Osteoblast (primary cell): ENCODE measurements at regions not wholly inside any gene's neighbourhood (a gene's known extent, or its start where the extent isn't known, plus 50 kb on each side); places are given as distances from the start of the nearest gene placed in this dataset.
"Not testable (repeated sequence)": the region's sequence is repeated elsewhere in the genome, so short reads cannot be mapped to it uniquely, and the experiment has no call there.

ENCODE experiments used
- DNase-seq: peaks from one replicate; pipeline ENCODE4 v3.0.0; 2011; ENCODE audit warnings: low spot score, mixed read lengths; ENCODE audit not compliant: insufficient read length; ENCODE audit errors: missing footprints
- H2AFZ ChIP-seq: 2 replicates; pipeline ENCODE4 v1.6.0; 2011; ENCODE audit warnings: mild to moderate bottlenecking, low read length
- H3K27ac ChIP-seq: 2 replicates; pipeline ENCODE4 v1.5.1; 2011; ENCODE audit warnings: mild to moderate bottlenecking, low read depth, low read length, moderate library complexity
- H3K27me3 ChIP-seq: 2 replicates; pipeline ENCODE4 v1.6.0; 2012; ENCODE audit warnings: mild to moderate bottlenecking, control low read depth, inconsistent platforms, low read length, moderate library complexity; ENCODE audit not compliant: insufficient read depth
- H3K36me3 ChIP-seq: 2 replicates; pipeline ENCODE4 v1.5.1; 2011; ENCODE audit warnings: mild to moderate bottlenecking, low read length, control low read depth, moderate library complexity; ENCODE audit not compliant: insufficient read depth
- H3K4me1 ChIP-seq: 2 replicates; pipeline ENCODE4 v1.5.1; 2011; ENCODE audit warnings: mild to moderate bottlenecking, low read length, control low read depth, moderate library complexity; ENCODE audit not compliant: insufficient read depth
- H3K4me2 ChIP-seq: 2 replicates; pipeline ENCODE4 v1.6.0; 2011; ENCODE audit warnings: mild to moderate bottlenecking, low read length; ENCODE audit not compliant: insufficient read depth
- H3K4me3 ChIP-seq: fragments of 200-600 bp; sonication (generic); 3 replicates; pipeline ENCODE4 v1.5.1; 2012; ENCODE audit warnings: mild to moderate bottlenecking, low read length, inconsistent platforms; ENCODE audit not compliant: insufficient read depth
- H3K79me2 ChIP-seq: 2 replicates; pipeline ENCODE4 v1.6.0; 2012; ENCODE audit warnings: mild to moderate bottlenecking, low read length, control low read depth, inconsistent platforms; ENCODE audit not compliant: insufficient read depth
- H3K9me3 ChIP-seq: 2 replicates; pipeline ENCODE4 v1.5.1; 2011; ENCODE audit warnings: low read depth, low read length, control low read depth
- H4K20me1 ChIP-seq: 2 replicates; pipeline ENCODE4 v1.6.0; 2012; ENCODE audit warnings: mild to moderate bottlenecking, low read length, control low read depth; ENCODE audit not compliant: insufficient read depth
- CTCF ChIP-seq: IDR thresholded peaks from 2 replicates; pipeline ENCODE4 v1.5.1; 2011; ENCODE audit warnings: mild to moderate bottlenecking, low read depth, low read length, moderate library complexity; ENCODE audit errors: extremely low read depth

GRCh38 chr4:103493450-103494159 is 226.2 kb downstream of the TACR3 start:
- no peak overlapping the region for H3K4me3 ChIP-seq
- peaks cover 4% of the 10 kb centered on the region for H3K4me1 ChIP-seq
- no peaks in the 10 kb centered on the region for H3K27me3 ChIP-seq
- H4K20me1 ChIP-seq, result no peaks in the 10 kb centered on the region
- H2AFZ ChIP-seq, result no peak overlapping the region
- H3K4me2 ChIP-seq, result no peak overlapping the region
- DNase-seq, result no peak
- no peak overlapping the region for H3K27ac ChIP-seq
- H3K9me3 ChIP-seq, result no peaks in the 10 kb centered on the region
- no peaks in the 10 kb centered on the region for H3K79me2 ChIP-seq
- no peaks in the 10 kb centered on the region for H3K36me3 ChIP-seq
- no peak for TF ChIP-seq CTCF

GRCh38 chr4:103485296-103485695 is 234.5 kb downstream of the TACR3 start:
- not testable (repeated sequence) for H3K27ac ChIP-seq, H3K79me2 ChIP-seq, DNase-seq, H3K36me3 ChIP-seq, H3K4me1 ChIP-seq, H3K9me3 ChIP-seq, H3K27me3 ChIP-seq, H3K4me2 ChIP-seq, H4K20me1 ChIP-seq, H2AFZ ChIP-seq, H3K4me3 ChIP-seq

- no peak for TF ChIP-seq CTCF
- Histone ChIP-seq H3K9me3 (no peaks in the 10 kb centered on the region), H3K27ac (no peak overlapping the region), H3K4me2 (no peak overlapping the region), H3K79me2 (no peaks in the 10 kb centered on the region), H3K4me1 (no peaks in the 10 kb centered on the region), H3K4me3 (no peak overlapping the region), H2AFZ (no peak overlapping the region), H3K27me3 (no peaks in the 10 kb centered on the region), H3K36me3 (no peaks in the 10 kb centered on the region), H4K20me1 (no peaks in the 10 kb centered on the region)
- no peak for DNase-seq
These were observed 235.3 kb downstream of the TACR3 start for GRCh38 chr4:103484521-103484920.

- no peak overlapping the region for H2AFZ ChIP-seq
- no peaks in the 10 kb centered on the region for H3K9me3 ChIP-seq
- no peak overlapping the region for H3K4me2 ChIP-seq
- no peak overlapping the region for H3K27ac ChIP-seq
- no peaks in the 10 kb centered on the region for H3K79me2 ChIP-seq
- H3K4me1 ChIP-seq, result no peaks in the 10 kb centered on the region
- H3K27me3 ChIP-seq, result no peaks in the 10 kb centered on the region
- H3K4me3 ChIP-seq, result no peak overlapping the region
- H3K36me3 ChIP-seq, result no peaks in the 10 kb centered on the region
- TF ChIP-seq CTCF, result no peak
- DNase-seq, result no peak
- H4K20me1 ChIP-seq, result no peaks in the 10 kb centered on the region
These were observed 236.9 kb downstream of the TACR3 start for GRCh38 chr4:103482893-103483292.
